Natural killer cell (primary cell): ENCODE measurements at regions not wholly inside any gene's neighbourhood (a gene's known extent, or its start where the extent isn't known, plus 50 kb on each side); places are given as distances from the start of the nearest gene placed in this dataset.

Experiments used
- ATAC-seq, 3 donors: fragments of 150-1000 bp in 2 of 3; fragments of 200-7000 bp in 1 of 3; cut with Tn5 transposase; 1 replicate in 1 of 3; 2 replicates in 2 of 3; pipeline ENCODE4 v1.10.0; 2021; ENCODE audit warnings: mild to moderate bottlenecking in 2 of 3, moderate library complexity in 2 of 3
- DNase-seq, 2 donors: peaks; one replicate each; pipeline versions ENCODE4 v3.0.0 to v3.0.0-alpha.2; 2013 to 2021; ENCODE audit warnings: mixed read lengths in 1 of 2
- H3K27ac ChIP-seq: one replicate; pipeline ENCODE4 v1.5.1; 2013; ENCODE audit warnings: mild to moderate bottlenecking, low read length
- H3K27me3 ChIP-seq: one replicate; pipeline ENCODE4 v1.6.1; 2013; ENCODE audit warnings: low read length; ENCODE audit not compliant: control insufficient read depth, insufficient read depth
- H3K36me3 ChIP-seq: one replicate; pipeline ENCODE4 v1.6.1; 2013; ENCODE audit warnings: low read length; ENCODE audit not compliant: control insufficient read depth, insufficient read depth
- H3K4me1 ChIP-seq: one replicate; pipeline ENCODE4 v1.6.1; 2013; ENCODE audit warnings: low read length; ENCODE audit not compliant: control insufficient read depth, insufficient read depth
- H3K4me3 ChIP-seq: one replicate; pipeline ENCODE4 v1.5.1; 2013; ENCODE audit warnings: low read length
- H3K9me3 ChIP-seq: one replicate; pipeline ENCODE4 v1.6.1; 2013; ENCODE audit warnings: low read length; ENCODE audit not compliant: control insufficient read depth, insufficient read depth
- H3K27ac Mint-ChIP-seq, 2 donors: one replicate each; pipeline ENCODE4 v1.8.0; 2022; ENCODE audit warnings: mild to moderate bottlenecking in 2 of 2, mixed read lengths in 2 of 2, moderate library complexity in 1 of 2
- H3K27me3 Mint-ChIP-seq, 2 donors: one replicate each; pipeline ENCODE4 v1.8.0; 2022; ENCODE audit warnings: low read depth in 2 of 2, mixed read lengths in 2 of 2
- H3K36me3 Mint-ChIP-seq: one replicate; pipeline ENCODE4 v1.8.0; 2022; ENCODE audit warnings: mixed read lengths
- H3K4me1 Mint-ChIP-seq, 2 donors: one replicate each; pipeline ENCODE4 v1.8.0; 2022; ENCODE audit warnings: mixed read lengths in 2 of 2
- H3K4me3 Mint-ChIP-seq: one replicate; pipeline ENCODE4 v1.8.0; 2022; ENCODE audit warnings: mild to moderate bottlenecking, moderate library complexity, mixed read lengths
- H3K9me3 Mint-ChIP-seq, 2 donors: one replicate each; pipeline ENCODE4 v1.8.0; 2022; ENCODE audit warnings: mixed read lengths in 2 of 2
- WGBS: methylation state at CpG from one replicate; pipeline ENCODE4 v1.1.7; 2013; ENCODE audit warnings: missing lambda C conversion rate; ENCODE audit not compliant: insufficient coverage; 5-methylcytosine and 5-hydroxymethylcytosine counted together
- intact Hi-C: fragments of 100-400 bp; cut with micrococcal nuclease; formaldehyde crosslinking; loops from one replicate; pipeline ENCODE4 v1.14.2; 2022
- TF ChIP-seq, protein P1 (sequence below): fragments of 200-600 bp; IDR thresholded peaks from one replicate; pipeline ENCODE4 v1.8.0; 2022; ENCODE audit warnings: antibody characterized with exemption

DNA sequence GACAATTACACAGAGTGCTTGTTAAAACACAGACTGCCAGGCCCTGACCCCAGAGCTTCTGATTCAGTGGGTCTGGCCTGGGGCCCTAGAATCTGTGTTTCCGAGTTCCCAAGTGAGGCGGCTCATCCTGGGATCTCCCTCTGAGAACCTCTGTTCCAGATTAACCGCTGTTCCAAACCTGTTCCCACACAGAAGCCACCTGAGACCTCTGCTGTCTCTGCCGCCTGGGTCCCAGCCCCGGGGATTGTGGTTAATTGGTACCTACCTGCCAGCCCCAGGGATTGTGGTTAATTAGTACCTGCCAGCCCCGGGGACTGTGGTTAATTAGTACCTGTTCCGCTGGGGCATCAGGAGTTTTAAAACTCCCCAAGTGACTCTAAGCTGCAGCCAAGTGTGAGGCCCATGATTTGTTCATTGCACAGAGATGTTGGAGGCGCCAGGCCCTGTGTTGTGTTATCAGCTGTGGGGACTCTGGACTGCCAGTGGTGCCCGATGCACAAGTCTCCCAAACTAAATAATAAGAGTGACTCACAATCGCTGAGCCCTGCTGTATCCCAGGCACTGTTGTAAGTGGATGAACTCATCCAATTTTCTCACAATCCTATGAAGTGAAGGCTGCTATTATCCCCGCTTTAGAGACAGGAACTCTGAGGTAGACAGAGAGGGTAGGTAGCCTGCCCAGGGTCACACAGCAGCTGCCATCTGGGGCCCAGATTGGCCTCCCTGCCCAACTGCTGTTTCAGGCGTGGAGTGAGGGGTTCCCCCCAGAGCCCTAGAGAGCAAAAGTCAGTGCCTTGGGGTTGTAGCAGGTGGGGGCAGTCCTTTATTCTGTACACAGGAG lies 219.7 kb downstream of the IRF8 start:
- no peak overlapping the region for H3K4me3 Mint-ChIP-seq
- Histone ChIP-seq H3K9me3 (no peaks in the 10 kb centered on the region), H3K4me3 (no peak overlapping the region), H3K27ac (no peak overlapping the region), H3K36me3 (no peaks in the 10 kb centered on the region), H3K4me1 (no peaks in the 10 kb centered on the region), H3K27me3 (peaks cover 2% of the 10 kb centered on the region)
- no peaks in the 10 kb centered on the region for H3K9me3 Mint-ChIP-seq
- intact Hi-C loops: no loop called here
- H3K27ac Mint-ChIP-seq: no peak overlapping the region
- ATAC-seq: no peak
- H3K4me1 Mint-ChIP-seq: peaks cover 0 to 4% of the 10 kb centered on the region in 2 donors
- 74% methylated on average over 10 of the region's 12 CpGs for WGBS
- TF ChIP-seq, protein P1, sequence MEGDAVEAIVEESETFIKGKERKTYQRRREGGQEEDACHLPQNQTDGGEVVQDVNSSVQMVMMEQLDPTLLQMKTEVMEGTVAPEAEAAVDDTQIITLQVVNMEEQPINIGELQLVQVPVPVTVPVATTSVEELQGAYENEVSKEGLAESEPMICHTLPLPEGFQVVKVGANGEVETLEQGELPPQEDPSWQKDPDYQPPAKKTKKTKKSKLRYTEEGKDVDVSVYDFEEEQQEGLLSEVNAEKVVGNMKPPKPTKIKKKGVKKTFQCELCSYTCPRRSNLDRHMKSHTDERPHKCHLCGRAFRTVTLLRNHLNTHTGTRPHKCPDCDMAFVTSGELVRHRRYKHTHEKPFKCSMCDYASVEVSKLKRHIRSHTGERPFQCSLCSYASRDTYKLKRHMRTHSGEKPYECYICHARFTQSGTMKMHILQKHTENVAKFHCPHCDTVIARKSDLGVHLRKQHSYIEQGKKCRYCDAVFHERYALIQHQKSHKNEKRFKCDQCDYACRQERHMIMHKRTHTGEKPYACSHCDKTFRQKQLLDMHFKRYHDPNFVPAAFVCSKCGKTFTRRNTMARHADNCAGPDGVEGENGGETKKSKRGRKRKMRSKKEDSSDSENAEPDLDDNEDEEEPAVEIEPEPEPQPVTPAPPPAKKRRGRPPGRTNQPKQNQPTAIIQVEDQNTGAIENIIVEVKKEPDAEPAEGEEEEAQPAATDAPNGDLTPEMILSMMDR: no peak
- no peak for DNase-seq
- H3K36me3 Mint-ChIP-seq: no peaks in the 10 kb centered on the region
- peaks cover 0 to 8% of the 10 kb centered on the region in 2 donors for H3K27me3 Mint-ChIP-seq

- 41% methylated on average over 8 of the region's 8 CpGs for WGBS
- Mint-ChIP-seq H3K9me3 (no peaks in the 10 kb centered on the region), H3K27me3 (peaks cover 8 to 12% of the 10 kb centered on the region in 2 donors), H3K27ac (no peak overlapping the region), H3K36me3 (no peaks in the 10 kb centered on the region), H3K4me1 (peaks cover 0 to 4% of the 10 kb centered on the region in 2 donors), H3K4me3 (no peak overlapping the region)
- Histone ChIP-seq H3K27ac (no peak overlapping the region), H3K4me3 (no peak overlapping the region), H3K36me3 (no peaks in the 10 kb centered on the region), H3K27me3 (peaks cover 2% of the 10 kb centered on the region), H3K9me3 (no peaks in the 10 kb centered on the region), H3K4me1 (no peaks in the 10 kb centered on the region)
- DNase-seq (no peak), ATAC-seq (no peak)
- intact Hi-C loops: no loop called here
- TF ChIP-seq, protein P1: no peak
Measured at GRCh38 chr16:86120201-86121192, 221.5 kb downstream of the IRF8 start.

- Histone ChIP-seq H3K9me3 (no peaks in the 10 kb centered on the region), H3K27me3 (peaks cover 2% of the 10 kb centered on the region), H3K36me3 (no peaks in the 10 kb centered on the region), H3K4me1 (no peaks in the 10 kb centered on the region), H3K4me3 (no peak overlapping the region), H3K27ac (no peak overlapping the region)
- Mint-ChIP-seq H3K27me3 (peaks cover 8 to 16% of the 10 kb centered on the region in 2 donors), H3K4me1 (peaks cover 0 to 4% of the 10 kb centered on the region in 2 donors), H3K36me3 (no peaks in the 10 kb centered on the region), H3K27ac (no peak overlapping the region), H3K4me3 (no peak overlapping the region), H3K9me3 (no peaks in the 10 kb centered on the region)
- DNase-seq (no peak), ATAC-seq (no peak)
- 55% methylated on average over 3 of the region's 3 CpGs for WGBS
- TF ChIP-seq, protein P1: no peak
- intact Hi-C loops: no loop called here
Measured at GRCh38 chr16:86121374-86122010, 222.5 kb downstream of the IRF8 start.
